ENCODE measurements at regions not wholly inside any gene's neighbourhood (a gene's known extent, or its start where the extent isn't known, plus 50 kb on each side); places are given as distances from the start of the nearest gene placed in this dataset.

GRCh38 chr10:35711615-35712411 lies 69.7 kb upstream of the FZD8 start:
- no peak for DNase-seq

- no peak for DNase-seq
These were observed 65.7 kb upstream of the FZD8 start for GRCh38 chr10:35707642-35708425.

- no peak for DNase-seq
These were observed 64.9 kb upstream of the FZD8 start for GRCh38 chr10:35706959-35707358.

GRCh38 chr10:35705671-35706070 lies 63.6 kb upstream of the FZD8 start:
- DNase-seq: no peak

- DNase-seq: no peak
These were observed 63.0 kb upstream of the FZD8 start for GRCh38 chr10:35705051-35705450.

- no peak for DNase-seq
These were observed 62.3 kb upstream of the FZD8 start for GRCh38 chr10:35704401-35704800.

- no peak for DNase-seq
These were observed 58.4 kb upstream of the FZD8 start for GRCh38 chr10:35700487-35700882.

- DNase-seq: no peak
These were observed 57.9 kb upstream of the FZD8 start for GRCh38 chr10:35699848-35700486.

- no peak for DNase-seq
These were observed 54.5 kb upstream of the FZD8 start for GRCh38 chr10:35696392-35697287.

GRCh38 chr10:35693800-35694199 lies 51.7 kb upstream of the FZD8 start:
- DNase-seq: no peak

All from T-helper 2 cell (primary cell).